ENCODE measurements at regions not wholly inside any gene's neighbourhood (a gene's known extent, or its start where the extent isn't known, plus 50 kb on each side); places are given as distances from the start of the nearest gene placed in this dataset.

GRCh38 chr5:164188733-164189148 is 683.3 kb downstream of the MAT2B start:
- TF ChIP-seq CTCF (IDR thresholded peaks at IDR 0.05; ENCODE audit: insufficient read depth, low read length, poor library complexity, severe bottlenecking), result no peak
- Histone ChIP-seq H3K4me3 (replicated peaks; ENCODE audit: low read depth, low read length) (no peak overlapping the region), H3K36me3 (ENCODE audit: control insufficient read depth, insufficient read depth, low read length) (no peaks in the 10 kb centered on the region), H3K27me3 (replicated peaks; ENCODE audit: control insufficient read depth, insufficient read depth, low read length) (no peaks in the 10 kb centered on the region)
- no peak for DNase-seq (ENCODE audit: extremely low read depth, insufficient read length)

GRCh38 chr5:164191240-164191639 is 685.8 kb downstream of the MAT2B start:
- no peak for DNase-seq (ENCODE audit: extremely low read depth, insufficient read length)

GRCh38 chr5:164202338-164202737 is 696.9 kb downstream of the MAT2B start:
- H3K27me3 ChIP-seq (replicated peaks; ENCODE audit: control insufficient read depth, insufficient read depth, low read length), result no peaks in the 10 kb centered on the region
- H3K4me3 ChIP-seq (replicated peaks; ENCODE audit: low read depth, low read length), result no peak overlapping the region
- no peaks in the 10 kb centered on the region for H3K36me3 ChIP-seq (ENCODE audit: control insufficient read depth, insufficient read depth, low read length)
- TF ChIP-seq CTCF (IDR thresholded peaks at IDR 0.05; ENCODE audit: insufficient read depth, low read length, poor library complexity, severe bottlenecking), result no peak
- DNase-seq (ENCODE audit: extremely low read depth, insufficient read length), result no peak

More at GRCh38 chr5:164191240-164191639, 685.8 kb downstream of the MAT2B start:
- H3K27me3 ChIP-seq (replicated peaks; ENCODE audit: control insufficient read depth, insufficient read depth, low read length), result no peaks in the 10 kb centered on the region
- H3K36me3 ChIP-seq (ENCODE audit: control insufficient read depth, insufficient read depth, low read length), result no peaks in the 10 kb centered on the region
- TF ChIP-seq CTCF (IDR thresholded peaks at IDR 0.05; ENCODE audit: insufficient read depth, low read length, poor library complexity, severe bottlenecking), result no peak
- no peak overlapping the region for H3K4me3 ChIP-seq (replicated peaks; ENCODE audit: low read depth, low read length)

GRCh38 chr5:164203581-164204225 is 698.3 kb downstream of the MAT2B start:
- no peak overlapping the region for H3K4me3 ChIP-seq (replicated peaks; ENCODE audit: low read depth, low read length)
- no peak for TF ChIP-seq CTCF (IDR thresholded peaks at IDR 0.05; ENCODE audit: insufficient read depth, low read length, poor library complexity, severe bottlenecking)
- no peaks in the 10 kb centered on the region for H3K36me3 ChIP-seq (ENCODE audit: control insufficient read depth, insufficient read depth, low read length)
- H3K27me3 ChIP-seq (replicated peaks; ENCODE audit: control insufficient read depth, insufficient read depth, low read length), result no peaks in the 10 kb centered on the region
- no peak for DNase-seq (ENCODE audit: extremely low read depth, insufficient read length)

GRCh38 chr5:164204338-164204946 is 699.0 kb downstream of the MAT2B start:
- TF ChIP-seq CTCF (IDR thresholded peaks at IDR 0.05; ENCODE audit: insufficient read depth, low read length, poor library complexity, severe bottlenecking), result no peak
- Histone ChIP-seq H3K36me3 (ENCODE audit: control insufficient read depth, insufficient read depth, low read length) (no peaks in the 10 kb centered on the region), H3K4me3 (replicated peaks; ENCODE audit: low read depth, low read length) (no peak overlapping the region), H3K27me3 (replicated peaks; ENCODE audit: control insufficient read depth, insufficient read depth, low read length) (no peaks in the 10 kb centered on the region)
- no peak for DNase-seq (ENCODE audit: extremely low read depth, insufficient read length)
